GM13977 (cell line): ENCODE measurements at regions not wholly inside any gene's neighbourhood (a gene's known extent, or its start where the extent isn't known, plus 50 kb on each side); places are given as distances from the start of the nearest gene placed in this dataset.

Experiments
- DNase-seq: peaks from one replicate; pipeline ENCODE4 v3.0.0; 2012; ENCODE audit warnings: low spot score
- in situ Hi-C: fragments of 300-500 bp; cut with MboI; formaldehyde crosslinking; loops from one replicate; pipeline ENCODE4 v1.12.0; 2022; ENCODE audit warnings: low sequenced_read_pairs, low pct_unique_long_range_greater_than_20kb, mixed read lengths, inconsistent platforms; ENCODE audit not compliant: unreplicated experiment
- TF ChIP-seq, protein P1 (sequence below): IDR thresholded peaks from 2 replicates; pipeline ENCODE4 v1.5.1; 2012; ENCODE audit warnings: mild to moderate bottlenecking, control low read depth; ENCODE audit not compliant: insufficient read depth; ENCODE audit errors: extremely low read depth, missing control alignments

DNA sequence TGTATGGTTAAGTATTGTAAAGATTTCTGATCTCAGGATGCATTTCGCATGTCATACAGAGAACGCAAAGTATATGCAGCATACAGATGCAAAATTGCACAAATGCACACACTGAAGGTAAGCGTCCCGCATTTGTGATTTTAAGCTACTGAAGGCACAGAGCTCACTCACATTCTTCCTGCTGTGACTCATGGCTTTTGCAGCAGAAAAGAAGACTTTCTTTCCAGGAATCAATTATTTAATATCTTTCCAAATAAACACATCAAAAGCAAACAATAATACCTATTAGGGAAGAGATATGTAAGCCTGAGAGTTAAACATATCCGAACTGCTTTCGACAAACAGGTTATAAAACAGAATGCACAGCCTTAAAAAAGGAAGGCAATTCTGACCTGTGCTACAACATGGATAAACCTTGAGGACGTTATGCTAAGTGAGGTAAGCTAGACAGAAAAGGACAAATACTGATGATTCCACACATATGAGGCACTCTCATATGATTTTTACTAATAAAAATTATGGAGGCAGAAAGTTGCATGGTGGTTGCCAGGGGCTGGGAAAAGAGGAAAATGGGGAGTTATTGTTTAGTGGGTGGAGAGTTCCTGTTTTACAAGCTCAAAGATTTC is 109.0 kb downstream of the TFAP2A start:
- no peak for DNase-seq
- TF ChIP-seq, protein P1, sequence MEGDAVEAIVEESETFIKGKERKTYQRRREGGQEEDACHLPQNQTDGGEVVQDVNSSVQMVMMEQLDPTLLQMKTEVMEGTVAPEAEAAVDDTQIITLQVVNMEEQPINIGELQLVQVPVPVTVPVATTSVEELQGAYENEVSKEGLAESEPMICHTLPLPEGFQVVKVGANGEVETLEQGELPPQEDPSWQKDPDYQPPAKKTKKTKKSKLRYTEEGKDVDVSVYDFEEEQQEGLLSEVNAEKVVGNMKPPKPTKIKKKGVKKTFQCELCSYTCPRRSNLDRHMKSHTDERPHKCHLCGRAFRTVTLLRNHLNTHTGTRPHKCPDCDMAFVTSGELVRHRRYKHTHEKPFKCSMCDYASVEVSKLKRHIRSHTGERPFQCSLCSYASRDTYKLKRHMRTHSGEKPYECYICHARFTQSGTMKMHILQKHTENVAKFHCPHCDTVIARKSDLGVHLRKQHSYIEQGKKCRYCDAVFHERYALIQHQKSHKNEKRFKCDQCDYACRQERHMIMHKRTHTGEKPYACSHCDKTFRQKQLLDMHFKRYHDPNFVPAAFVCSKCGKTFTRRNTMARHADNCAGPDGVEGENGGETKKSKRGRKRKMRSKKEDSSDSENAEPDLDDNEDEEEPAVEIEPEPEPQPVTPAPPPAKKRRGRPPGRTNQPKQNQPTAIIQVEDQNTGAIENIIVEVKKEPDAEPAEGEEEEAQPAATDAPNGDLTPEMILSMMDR = no peak
- in situ Hi-C loops = no loop called here

DNA sequence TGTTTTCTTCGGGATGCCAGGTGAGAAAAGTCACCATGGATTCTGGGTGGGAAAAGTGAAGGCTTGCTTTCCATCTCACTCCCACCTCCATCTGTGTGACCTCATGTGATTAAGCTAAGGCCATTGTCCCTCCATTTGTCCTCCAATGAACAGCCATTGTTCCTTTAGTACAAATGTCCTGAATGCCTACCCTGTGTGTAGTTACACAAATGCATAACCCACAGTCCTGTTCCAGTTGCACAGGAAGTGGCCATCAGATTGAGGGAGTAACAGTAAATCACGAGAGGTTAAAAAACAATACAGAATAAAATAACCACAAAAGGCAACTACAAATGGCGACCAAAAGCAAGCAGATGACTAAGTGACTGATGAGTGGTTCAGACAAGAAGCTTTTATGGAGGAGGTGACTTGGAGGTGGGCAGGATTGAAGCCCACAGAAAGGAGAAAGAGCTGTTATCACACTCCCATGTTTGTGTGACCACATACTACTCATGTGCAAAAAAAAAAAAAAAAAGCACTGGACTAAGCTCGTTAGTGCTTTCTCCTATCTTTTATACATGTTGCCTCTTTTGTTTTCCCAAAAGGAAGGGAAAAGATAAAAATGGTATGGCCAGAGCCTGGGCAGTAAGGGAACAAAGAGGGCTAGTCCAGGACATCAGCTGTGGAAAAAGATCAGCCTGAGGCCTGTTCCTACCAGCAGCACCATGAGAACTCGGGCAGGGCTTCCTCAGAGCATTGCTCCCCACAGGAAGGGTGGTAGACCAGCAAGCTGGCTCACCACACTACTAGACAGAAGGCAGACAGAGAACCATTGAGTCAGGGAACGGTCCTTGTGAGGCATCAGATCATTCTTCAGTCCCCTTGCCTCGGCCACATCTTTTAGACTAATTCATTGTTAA is 111.0 kb downstream of the TFAP2A start:
- TF ChIP-seq, protein P1 = no peak
- in situ Hi-C loops = no loop called here
- no peak for DNase-seq

DNA sequence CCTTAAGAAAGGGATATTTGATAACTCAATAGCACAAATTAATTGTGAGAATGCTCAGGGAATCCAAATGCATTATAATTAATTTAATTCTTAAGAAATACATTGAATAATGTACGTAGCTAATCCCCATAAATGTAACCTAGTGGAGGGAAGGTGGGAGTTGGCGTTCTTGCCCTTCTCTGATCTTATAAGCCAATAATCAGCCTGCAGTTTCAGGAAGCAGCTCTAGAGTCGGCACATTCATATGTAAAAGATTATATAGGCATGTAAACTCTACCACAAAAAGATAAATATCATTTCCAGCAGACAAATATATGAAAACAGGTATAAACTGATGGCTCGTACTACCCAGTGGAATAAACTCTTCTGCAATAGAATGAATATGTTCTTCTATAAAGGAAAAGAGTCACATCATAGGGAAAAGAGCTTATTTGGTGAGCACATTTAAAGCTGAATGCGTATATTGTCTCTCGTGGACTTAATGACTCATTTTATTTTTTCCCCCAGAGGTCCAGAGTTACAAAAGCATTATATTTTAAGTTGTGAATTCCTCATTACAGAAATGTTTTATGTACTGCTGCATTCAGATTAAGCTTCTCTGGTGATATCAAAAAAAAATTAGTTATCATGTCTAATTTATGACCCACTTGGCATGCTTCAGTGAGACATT is 112.2 kb downstream of the TFAP2A start:
- TF ChIP-seq, protein P1 = no peak
- DNase-seq = no peak
- in situ Hi-C loops = no loop called here

DNA sequence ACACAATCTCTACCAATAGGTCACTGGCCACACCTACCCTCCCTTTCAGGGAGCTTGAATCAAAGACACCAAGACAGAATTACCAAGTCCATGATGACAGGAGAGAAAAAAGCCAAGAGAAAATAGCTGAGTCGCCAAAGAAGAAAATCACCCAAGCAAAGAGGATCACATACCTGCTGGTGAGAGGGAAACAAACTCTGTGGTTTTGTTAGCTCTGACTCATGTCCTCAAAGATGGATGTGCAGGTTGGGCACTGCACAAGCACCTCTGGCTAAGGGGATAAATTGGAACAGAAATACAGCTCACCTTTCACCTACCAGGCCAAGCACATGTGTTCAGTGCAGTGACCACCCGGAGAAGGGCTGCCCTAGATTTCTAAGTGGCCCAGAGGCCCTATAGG is 114.8 kb downstream of the TFAP2A start:
- in situ Hi-C loops = no loop called here
- DNase-seq = no peak
- TF ChIP-seq, protein P1 = no peak

DNA sequence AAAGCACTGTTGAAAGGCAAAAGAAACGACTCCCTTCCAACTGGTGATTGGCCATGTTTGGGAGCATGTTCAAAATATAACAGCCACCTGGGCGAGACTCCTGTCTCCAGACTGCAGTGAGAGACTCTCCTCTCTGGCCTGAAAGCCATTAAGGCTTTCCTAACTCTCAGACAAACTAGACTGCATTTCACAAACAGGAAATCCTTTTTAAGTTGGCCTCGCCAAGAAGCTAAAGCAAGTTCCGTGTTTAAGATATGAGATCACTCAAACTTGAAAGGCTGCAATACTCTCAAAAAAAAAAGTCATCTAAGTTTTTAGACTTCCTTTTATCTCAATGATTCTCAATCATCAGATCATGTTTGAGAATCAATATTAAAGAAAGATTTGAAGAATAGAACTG is 117.0 kb downstream of the TFAP2A start:
- in situ Hi-C loops = no loop called here
- DNase-seq = no peak
- TF ChIP-seq, protein P1 = no peak

DNA sequence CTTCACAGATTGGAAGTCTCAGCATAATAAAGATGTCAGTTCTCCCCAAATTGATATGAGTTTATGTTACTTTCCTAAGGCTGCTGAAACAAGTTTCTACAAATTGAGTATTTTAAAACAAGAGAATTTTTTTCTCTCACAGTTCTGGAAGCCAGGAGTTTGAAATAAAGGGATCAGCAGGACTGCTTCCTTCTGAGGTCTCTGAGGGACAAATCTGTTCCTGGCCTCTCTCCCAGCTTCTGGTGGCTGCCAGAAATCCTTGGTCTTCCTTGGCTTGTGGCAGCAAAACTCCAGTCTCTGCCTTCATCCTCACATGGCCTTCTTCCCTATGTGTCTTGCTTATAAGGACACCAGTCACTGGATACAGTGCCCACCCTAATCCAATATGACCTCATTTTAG is 136.1 kb downstream of the TFAP2A start:
- in situ Hi-C loops = no loop called here
- TF ChIP-seq, protein P1 = no peak
- DNase-seq = no peak
